Prostate gland (tissue), 2 donors: ENCODE measurements at regions not wholly inside any gene's neighbourhood (a gene's known extent, or its start where the extent isn't known, plus 50 kb on each side); places are given as distances from the start of the nearest gene placed in this dataset.

ENCODE experiments used
- DNase-seq: peaks from one replicate; pipeline ENCODE4 v3.0.0-alpha.2; 2019; ENCODE audit warnings: low spot score
- H3K27ac ChIP-seq, 2 donors: fragments of 200-600 bp; sonication (generic); 2 replicates each; pipeline ENCODE4 v1.5.1; 2017 to 2019
- H3K27me3 ChIP-seq: fragments of 200-600 bp; sonication (generic); replicated peaks from 2 replicates; pipeline ENCODE4 v1.5.1; 2019; ENCODE audit not compliant: insufficient read depth
- H3K36me3 ChIP-seq, 2 donors: fragments of 200-600 bp; sonication (generic); 1 replicate in 1 of 2; 2 replicates in 1 of 2; pipeline versions ENCODE4 v1.5.1 to v1.8.1; 2017 to 2019
- H3K4me1 ChIP-seq: fragments of 200-600 bp; sonication (generic); replicated peaks from 2 replicates; pipeline ENCODE4 v1.5.1; 2019
- H3K4me3 ChIP-seq, 2 donors: fragments of 200-600 bp; sonication (generic); 2 replicates each; pipeline ENCODE4 v1.5.1; 2017 to 2019
- H3K9me3 ChIP-seq: fragments of 200-600 bp; sonication (generic); 2 replicates; pipeline ENCODE4 v1.5.1; 2017
- CTCF ChIP-seq, 4 experiments: fragments of 200-600 bp in 2 of 4; fragments of 450-650 bp in 2 of 4; sonication (generic) in 2 of 4; IDR thresholded peaks; 1 replicate in 3 of 4; 2 replicates in 1 of 4; pipeline ENCODE4 v1.5.1; 2016 to 2019; ENCODE audit warnings: antibody characterized with exemption in 4 of 4, mild to moderate bottlenecking in 2 of 4, moderate library complexity in 2 of 4
- POLR2A ChIP-seq: fragments of 450-650 bp; IDR thresholded peaks from one replicate; pipeline ENCODE4 v1.6.1; 2016; ENCODE audit warnings: antibody characterized with exemption, mild to moderate bottlenecking
- POLR2AphosphoS5 ChIP-seq: sonication (generic); formaldehyde crosslinking; IDR thresholded peaks from one replicate; pipeline ENCODE4 v1.6.1; 2017; ENCODE audit warnings: antibody characterized with exemption
- WGBS: methylation state at CpG from one replicate; pipeline ENCODE4 v1.1.5; 2018; 5-methylcytosine and 5-hydroxymethylcytosine counted together
- intact Hi-C: fragments of 100-400 bp; cut with DNase I; formaldehyde crosslinking; loops from one replicate; pipeline ENCODE4 v1.14.2; 2022

- no peaks in the 10 kb centered on the region for H3K4me1 ChIP-seq
- no peak overlapping the region for H3K4me3 ChIP-seq
- H3K27me3 ChIP-seq, result no peaks in the 10 kb centered on the region
- H3K27ac ChIP-seq, result no peak overlapping the region
- TF ChIP-seq POLR2AphosphoS5 (no peak), CTCF (IDR thresholded peaks at IDR 0.05) (no peak), POLR2A (no peak)
- 68% methylated on average over 6 of the region's 6 CpGs for WGBS
- no peaks in the 10 kb centered on the region for H3K9me3 ChIP-seq
- no peaks in the 10 kb centered on the region for H3K36me3 ChIP-seq
- DNase-seq, result no peak
- intact Hi-C loops, result no loop called here
These were observed 79.1 kb upstream of the EGLN3 start for GRCh38 chr14:34029921-34030334.

- H3K27me3 ChIP-seq, result no peaks in the 10 kb centered on the region
- intact Hi-C loops, result no loop called here
- H3K4me3 ChIP-seq, result no peak overlapping the region
- H3K27ac ChIP-seq, result no peak overlapping the region
- no peaks in the 10 kb centered on the region for H3K36me3 ChIP-seq
- 72% methylated on average over 6 of the region's 6 CpGs for WGBS
- TF ChIP-seq CTCF (IDR thresholded peaks at IDR 0.05), result no peak
- no peaks in the 10 kb centered on the region for H3K4me1 ChIP-seq
- DNase-seq, result no peak
- H3K9me3 ChIP-seq, result no peaks in the 10 kb centered on the region
These were observed 77.2 kb upstream of the EGLN3 start for GRCh38 chr14:34027990-34028495.

GRCh38 chr14:34027130-34027989, 76.5 kb upstream of the EGLN3 start:
- 69% methylated on average over 2 of the region's 3 CpGs for WGBS
- H3K4me1 ChIP-seq, result no peaks in the 10 kb centered on the region
- H3K4me3 ChIP-seq, result no peak overlapping the region
- intact Hi-C loops, result no loop called here
- TF ChIP-seq CTCF (IDR thresholded peaks at IDR 0.05) (no peak), POLR2AphosphoS5 (no peak), POLR2A (no peak)
- no peaks in the 10 kb centered on the region for H3K36me3 ChIP-seq
- no peak overlapping the region for H3K27ac ChIP-seq
- H3K9me3 ChIP-seq, result no peaks in the 10 kb centered on the region
- no peak for DNase-seq
- H3K27me3 ChIP-seq, result no peaks in the 10 kb centered on the region

GRCh38 chr14:34025325-34026017, 74.6 kb upstream of the EGLN3 start:
- Histone ChIP-seq H3K4me1 (no peaks in the 10 kb centered on the region), H3K4me3 (no peak overlapping the region), H3K36me3 (no peaks in the 10 kb centered on the region), H3K27me3 (no peaks in the 10 kb centered on the region), H3K9me3 (no peaks in the 10 kb centered on the region), H3K27ac (no peak overlapping the region)
- DNase-seq, result no peak
- 95% methylated on average over 4 of the region's 4 CpGs for WGBS
- intact Hi-C loops, result no loop called here
- TF ChIP-seq POLR2A, result no peak
- TF ChIP-seq POLR2AphosphoS5, result no peak
- TF ChIP-seq CTCF (IDR thresholded peaks at IDR 0.05), result no peak
